GM20431 (cell line): ENCODE measurements at regions not wholly inside any gene's neighbourhood (a gene's known extent, or its start where the extent isn't known, plus 50 kb on each side); places are given as distances from the start of the nearest gene placed in this dataset.
"Not testable (repeated sequence)": the region's sequence is repeated elsewhere in the genome, so short reads cannot be mapped to it uniquely, and the experiment has no call there.

ENCODE experiments used
- in situ Hi-C: fragments of 300-500 bp; cut with MseI, MboI; formaldehyde crosslinking; loops from one replicate; pipeline ENCODE4 v1.15.0; 2020; ENCODE audit warnings: low sequenced_read_pairs; ENCODE audit not compliant: unreplicated experiment

DNA sequence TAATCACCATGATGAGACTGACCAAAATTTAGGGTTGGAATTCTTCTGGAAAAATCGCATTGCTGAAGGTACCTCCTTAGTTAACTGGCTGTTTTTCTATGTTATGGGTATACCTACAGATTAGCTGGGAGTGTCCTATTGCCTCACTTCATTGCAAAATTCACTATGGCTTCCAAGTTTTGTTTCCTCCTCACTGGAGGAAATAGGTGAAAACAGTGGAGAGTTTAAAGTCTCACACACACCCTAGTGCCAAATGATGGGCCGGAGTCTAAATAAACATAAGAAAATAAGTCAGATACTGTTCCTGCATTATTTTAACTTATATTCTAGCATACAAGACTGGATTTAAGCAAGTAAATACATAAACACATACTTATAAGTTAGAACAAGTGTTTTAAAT, 98.2 kb downstream of the AHR start:
- in situ Hi-C loops, result no loop called here

DNA sequence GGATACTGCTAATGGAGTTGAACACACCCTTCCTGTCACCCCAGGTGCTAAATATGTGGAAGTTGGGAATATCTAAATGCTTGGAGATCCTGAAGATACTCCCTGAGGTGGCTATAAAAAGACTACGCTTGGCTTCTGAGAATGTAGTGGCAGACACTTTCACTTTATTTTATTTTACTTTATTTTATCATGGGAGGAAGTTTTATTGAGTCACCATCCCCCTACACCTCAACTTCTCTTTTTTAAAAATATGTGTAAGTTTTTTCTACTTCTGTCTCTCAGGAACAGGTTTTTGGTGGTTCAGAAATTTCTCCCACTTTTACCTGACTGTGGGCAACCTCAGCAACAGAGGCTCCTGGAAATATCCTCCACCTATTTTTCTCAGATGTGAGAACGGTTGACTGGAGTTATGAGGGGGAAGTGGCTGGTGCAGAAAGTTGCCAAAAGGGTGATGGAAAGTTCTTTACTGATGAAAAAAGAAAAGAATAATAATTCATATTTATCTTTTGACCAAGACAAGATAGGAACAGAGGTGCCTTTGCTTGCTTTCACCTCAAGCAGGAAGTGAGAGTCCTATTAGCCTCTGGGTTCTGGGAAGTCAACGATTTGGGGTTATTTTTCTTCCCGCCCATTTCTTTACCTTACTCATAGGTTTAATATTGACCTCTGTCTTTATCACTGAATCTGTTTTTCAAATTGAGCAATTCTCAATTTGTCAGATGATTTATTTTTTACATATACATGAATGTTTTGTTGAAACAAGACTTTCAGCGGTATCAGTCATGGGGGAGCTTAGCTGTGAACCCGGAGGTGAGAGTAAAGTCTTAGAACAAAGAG, 103.6 kb downstream of the AHR start:
- in situ Hi-C loops, result no loop called here

DNA sequence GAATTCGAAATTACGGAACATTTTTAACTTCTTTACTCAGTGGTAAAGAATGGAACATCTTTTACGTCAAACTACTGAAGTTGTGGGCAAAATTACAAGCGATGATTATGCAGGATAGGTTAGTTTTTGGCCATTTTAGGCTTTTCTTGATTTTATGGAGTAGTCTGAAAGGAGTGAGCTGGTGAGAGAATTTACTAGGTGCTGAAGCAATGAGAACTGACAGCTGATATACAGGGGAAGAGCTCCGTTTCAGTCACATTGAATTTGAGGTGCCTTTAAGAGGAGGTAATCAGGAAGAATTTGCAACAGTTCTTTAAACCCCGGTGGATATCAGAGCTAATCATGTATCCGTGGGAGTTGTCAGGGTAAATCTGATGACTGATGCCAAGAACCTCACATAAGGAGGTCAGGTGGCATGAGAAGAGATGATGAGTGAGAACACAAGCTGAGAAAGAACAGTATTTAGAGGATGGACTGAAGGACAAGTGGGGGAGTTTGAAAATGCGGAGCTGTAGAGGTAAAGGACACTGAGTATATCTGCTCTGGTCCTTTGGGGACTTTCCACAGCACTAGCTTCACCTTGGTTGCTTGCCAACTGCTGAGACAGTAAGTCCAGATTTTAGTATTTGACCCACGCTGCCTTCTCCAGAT, 104.3 kb downstream of the AHR start:
- in situ Hi-C loops, result no loop called here

DNA sequence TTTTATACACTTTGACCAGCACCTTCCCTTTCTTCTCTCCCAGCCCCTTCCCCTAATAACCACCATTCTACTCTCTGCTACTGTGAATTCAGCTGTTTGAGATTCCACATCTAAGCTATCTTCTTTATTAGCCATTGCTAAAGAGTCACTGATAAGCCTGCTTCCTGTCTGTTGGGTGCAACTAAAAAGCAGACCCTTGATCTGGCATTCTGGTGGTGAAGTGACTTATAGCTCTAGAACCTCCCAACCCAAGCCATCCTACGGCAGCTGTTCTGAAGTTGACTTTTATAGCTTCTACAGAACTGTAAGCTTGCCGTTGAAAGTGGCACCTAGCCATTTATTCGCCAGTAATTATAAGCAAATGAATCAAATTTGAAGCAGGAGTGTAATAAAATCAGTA, 105.6 kb downstream of the AHR start:
- in situ Hi-C loops, result no loop called here

DNA sequence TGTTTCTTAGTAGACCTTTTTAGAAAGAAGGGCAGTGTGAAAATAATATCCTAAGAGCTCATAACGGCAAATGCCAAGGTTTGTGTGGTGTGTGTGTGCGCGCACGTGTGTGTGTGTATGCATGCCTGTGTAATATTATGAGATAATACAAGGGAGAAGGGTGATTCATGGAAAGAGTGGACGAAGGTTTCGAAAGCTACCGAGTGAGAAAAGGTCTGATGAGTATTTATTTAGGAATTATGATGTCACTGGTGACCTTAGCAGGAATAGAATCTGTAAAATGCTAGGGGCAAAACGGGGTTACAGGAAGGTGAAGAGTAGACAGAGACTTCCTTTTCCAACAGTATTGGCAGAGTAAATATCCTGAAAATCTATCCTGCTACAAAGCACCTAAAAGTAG, 107.3 kb downstream of the AHR start:
- in situ Hi-C loops, result no loop called here

DNA sequence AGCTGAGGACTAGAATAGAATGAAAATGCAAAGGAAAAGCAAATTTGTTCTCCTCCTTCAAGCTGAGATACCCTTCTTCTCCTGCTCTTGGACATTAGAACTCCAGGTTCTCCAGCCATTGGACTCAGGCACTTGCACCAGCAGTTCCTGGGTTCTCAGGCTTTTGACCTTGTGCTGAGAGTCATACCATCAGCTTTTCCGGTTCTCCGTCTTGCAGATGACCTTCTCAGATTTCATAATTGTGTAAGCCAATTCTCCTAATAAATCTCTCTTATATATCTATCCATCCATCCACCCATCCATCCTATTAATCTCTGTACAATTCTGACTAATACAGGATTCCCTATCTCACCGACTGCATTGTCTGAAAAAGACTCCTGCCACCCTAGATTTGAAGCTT, 108.3 kb downstream of the AHR start:
- in situ Hi-C loops, result no loop called here

DNA sequence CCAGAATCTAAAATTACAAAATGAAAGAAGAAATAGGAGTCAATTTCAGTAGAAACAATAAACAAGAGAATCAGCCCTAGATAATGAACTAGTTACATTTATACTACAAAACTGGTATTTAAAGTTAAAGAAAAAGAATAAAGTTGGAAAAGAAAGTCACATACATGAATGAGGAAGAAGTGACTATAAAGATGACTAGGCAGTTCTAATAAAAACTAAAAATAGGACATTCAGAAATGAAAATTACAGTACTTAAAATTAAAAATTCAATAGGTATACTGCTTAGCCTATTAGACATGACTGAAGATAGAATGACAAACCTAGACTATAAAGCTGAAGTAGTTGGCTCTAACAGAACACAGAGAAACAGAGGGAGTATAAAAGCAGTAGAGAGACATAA, 108.8 kb downstream of the AHR start:
- in situ Hi-C loops, result no loop called here

DNA sequence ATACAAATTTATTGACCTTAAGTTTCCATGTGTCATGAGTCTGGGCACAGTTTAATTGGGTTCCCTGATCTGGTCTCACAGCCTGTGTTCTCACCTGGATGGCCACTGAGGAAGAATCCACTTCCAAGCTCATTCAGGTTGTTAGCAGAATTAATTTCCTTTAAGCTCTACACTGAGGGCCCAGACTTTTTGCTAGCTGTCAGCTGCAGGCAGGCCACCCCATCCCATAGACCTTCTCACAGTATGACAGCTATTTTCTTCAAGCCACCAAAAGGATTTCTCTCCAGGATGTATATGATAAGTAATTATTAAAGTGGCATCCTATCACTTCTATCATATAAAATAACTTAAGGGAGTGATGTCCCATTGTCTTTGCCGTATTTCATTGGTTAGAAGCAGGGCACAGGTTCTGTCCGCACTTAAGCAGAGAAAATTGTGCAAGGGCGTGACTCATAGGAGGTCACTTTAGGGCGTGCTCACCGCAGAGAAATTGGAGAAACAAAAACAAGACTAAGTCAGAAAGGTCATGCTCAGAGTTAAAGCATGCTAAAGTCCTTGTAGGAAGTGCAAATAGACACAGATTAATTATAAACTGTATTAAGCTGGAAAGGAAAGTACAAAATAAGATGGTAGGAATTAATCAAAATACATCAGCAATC, 109.9 kb downstream of the AHR start:
- in situ Hi-C loops, result no loop called here

DNA sequence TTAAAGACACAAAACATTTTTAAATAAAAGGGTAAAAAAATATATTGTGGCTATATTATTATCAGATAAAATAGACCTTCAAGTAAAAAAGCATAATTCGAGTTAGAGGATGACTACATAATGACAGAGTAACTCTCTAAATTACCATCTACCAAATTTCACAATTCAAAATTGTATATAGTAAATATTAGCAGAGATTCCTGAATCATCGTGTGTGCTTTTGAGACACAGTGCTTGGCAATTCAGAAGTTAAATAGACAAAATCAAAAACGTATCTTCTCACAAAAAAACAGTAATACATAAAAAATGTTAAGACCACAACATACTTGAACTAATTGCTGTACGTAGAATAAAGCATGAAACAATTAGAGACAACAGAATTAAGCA, 110.4 kb downstream of the AHR start:
- in situ Hi-C loops, result no loop called here

DNA sequence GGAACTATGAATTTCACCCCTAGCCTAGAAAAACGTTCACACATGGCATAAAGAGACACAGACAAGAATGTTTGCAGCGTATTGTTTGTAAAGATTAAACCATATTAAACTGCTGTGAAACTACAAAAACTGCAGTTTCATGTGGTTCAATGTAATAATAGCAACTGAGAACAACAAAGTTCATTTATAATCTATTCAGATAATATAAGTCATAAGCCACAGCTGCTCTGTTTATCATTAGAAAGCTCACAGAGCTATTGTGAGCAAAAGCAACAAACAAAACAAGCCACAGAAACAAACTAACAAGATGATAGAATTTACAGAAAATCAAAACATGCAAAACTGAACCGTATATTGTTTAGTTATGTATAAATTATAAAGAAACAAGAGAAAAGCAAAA, 113.5 kb downstream of the AHR start:
- in situ Hi-C loops, result no loop called here

DNA sequence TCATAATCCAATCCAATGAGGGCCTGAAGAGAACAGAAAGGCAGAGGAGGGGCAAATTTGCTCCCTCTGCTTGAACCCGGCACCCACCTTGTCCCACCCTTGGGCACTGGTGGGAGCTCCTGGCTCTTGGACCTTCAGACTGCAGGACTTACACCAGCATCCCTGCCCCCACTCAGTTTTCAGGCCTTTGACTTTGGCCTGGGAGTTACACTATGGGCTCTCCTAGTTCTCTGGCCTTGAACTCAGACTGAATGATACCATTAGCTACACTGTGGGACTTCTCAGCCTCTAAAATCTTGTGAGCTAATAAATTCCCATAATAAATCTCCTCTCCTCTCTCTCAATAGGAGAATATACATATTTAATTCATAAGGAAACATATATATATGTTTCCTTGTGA, 114.4 kb downstream of the AHR start:
- in situ Hi-C loops, result no loop called here

DNA sequence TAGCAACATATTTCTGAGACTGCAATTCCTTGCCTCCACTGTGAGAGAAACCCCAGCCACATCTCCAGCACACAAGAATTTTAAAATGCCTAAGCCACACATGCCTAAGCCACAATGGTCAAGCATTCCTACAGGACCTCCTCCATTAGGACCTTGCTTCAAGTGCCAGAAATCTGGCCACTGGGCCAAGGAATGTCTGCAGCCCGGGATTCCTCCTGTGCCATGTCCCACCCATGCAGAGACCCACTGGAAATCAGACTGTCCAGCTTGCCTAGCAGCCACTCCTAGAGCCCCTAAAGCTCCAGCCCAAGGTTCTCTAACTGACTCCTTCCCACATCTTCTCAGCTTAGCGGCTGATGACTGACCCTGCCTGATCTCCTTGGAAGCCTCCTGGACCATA, 117.5 kb downstream of the AHR start:
- in situ Hi-C loops, result no loop called here

DNA sequence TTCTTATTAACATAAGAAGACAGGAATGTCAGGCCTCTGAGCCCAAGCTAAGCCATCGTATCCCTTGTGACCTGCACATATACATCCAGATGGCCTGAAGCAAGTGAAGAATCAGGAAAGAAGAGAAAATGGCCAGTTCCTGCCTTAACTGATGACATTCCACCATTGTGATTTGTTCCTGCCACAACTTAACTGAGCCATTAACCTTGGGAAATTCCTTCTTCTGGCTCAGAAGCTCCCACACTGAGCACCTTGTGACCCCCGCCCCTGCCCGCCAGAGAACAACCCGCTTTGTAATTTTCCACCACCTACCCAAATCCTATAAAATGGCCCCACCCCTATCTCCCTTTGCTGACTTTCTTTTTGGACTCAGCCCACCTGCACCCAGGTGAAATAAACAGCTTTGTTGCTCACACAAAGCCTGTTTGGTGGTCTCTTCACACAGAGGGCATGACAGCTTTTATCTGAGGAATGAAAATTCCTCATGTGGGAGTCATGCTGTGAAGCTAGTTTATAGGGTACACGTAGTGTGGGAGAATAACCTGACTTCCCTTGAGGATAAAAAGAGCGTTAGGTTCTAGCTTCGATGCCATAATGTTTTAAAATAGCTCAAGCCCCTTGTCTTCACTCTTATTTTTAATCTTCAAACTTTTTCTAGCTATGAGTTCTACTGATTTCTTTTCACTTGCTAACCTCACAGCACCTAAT, 122.0 kb downstream of the AHR start:
- in situ Hi-C loops, result not testable (repeated sequence)

DNA sequence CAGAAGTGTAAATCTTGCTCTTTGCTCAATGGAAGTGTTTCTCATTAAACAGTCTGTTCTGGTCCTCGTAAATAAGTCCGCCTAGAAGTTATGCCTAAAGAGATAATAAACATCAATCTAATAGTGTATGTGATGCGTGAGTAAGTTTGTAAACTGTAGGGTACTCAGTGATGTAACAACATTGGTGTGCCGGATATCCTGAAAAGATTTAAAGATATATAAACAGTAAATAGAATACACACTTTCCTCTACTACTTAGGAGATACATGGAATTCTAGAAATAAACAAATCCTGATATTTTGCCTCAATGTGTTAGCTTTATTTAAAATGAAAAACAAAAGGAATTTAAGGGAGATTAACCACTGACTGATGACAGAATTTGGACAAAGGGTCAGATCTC, 123.5 kb downstream of the AHR start:
- in situ Hi-C loops, result no loop called here

DNA sequence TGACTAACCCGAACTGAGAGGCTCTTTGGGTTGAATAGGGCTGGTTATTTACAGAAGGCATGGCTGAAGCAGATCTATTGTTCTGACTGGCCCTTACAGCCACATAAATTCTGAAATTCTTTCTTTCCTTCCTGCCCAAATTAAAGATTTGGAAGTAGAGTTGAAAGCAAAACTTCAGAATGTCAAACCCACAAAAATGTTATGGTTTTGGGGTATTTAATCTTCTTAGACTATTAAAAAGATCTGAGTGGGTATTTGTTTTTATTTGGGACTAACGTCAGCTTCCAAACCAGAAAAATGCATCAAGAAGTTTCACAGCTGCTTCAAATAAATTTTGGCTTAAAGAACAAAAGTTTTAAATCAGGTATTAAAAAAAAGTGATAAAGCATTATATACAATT, 124.5 kb downstream of the AHR start:
- in situ Hi-C loops, result no loop called here

DNA sequence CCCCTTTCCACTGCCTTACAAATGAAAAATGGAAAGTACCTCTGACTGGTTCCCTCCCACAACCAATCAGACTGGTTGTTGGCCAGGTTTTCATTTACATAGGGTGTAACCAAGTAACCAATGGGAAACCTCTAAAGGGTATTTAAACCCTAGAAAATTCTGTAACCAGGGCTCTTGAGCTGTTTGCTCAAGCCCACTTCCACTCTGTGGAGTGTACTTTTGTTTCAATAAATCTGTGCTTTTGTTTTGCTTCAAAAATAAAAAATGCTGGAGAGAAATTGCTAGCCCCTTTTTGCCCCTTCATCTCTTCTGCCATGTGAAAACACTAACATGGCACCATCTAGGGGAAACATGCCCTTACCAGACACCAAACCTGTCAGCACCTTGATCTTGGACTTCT, 129.5 kb downstream of the AHR start:
- in situ Hi-C loops, result no loop called here

DNA sequence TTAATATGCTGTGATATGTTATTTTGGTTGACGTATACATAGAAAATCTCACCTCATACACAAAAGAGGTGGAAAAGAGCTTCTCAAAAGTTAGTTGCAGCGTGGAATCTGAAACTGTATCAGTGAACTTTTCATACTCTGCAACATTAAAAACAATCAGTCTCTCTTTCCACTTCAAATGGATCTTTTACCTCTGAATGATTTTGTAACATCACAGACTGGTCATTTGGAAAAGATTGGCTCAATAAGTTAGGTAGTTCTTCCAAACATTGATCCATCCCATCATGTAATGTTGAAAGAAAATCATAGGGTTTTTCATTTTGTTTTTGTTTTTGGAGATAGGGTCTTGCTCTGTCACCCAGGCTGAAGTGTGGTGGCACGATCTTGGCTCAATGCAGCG, 131.1 kb downstream of the AHR start:
- in situ Hi-C loops, result no loop called here

DNA sequence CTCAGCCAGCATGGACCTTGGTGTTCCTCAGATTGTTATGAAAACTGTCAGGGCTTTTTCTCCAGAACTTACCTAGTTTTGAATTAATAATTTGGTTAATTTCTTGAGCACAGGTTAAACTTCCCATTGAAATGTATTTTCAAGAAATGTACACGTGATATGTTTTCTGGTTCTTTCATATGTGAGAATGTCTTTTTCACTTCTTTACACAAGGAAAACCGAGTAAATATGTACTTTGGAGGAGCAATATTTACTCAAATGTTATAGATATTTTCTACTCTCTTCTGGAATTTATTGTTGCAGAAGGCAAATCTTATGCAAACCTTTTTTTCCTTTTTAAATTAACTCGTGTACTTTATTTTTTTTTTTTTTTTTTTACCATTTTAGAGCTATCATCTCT, 134.3 kb downstream of the AHR start:
- in situ Hi-C loops, result no loop called here

DNA sequence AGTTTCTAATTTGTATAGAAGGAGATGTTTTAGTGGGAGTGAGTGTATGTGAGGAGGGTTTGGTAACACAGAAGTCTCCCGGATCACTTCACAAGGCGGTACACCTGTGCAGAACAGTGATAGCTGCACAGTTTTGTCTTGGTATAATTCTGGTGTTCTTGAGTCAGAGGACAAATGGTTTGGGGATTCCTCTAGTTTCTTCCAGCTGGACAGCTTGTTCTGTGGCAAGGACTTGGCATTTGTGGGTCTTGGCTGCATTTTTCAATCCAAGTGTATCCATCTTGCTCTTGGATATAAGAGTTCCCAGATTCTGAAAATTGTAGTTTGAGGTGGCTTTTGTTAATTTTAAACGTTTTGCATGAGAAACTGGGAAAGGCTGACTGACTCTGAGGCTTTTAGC, 135.7 kb downstream of the AHR start:
- in situ Hi-C loops, result no loop called here

DNA sequence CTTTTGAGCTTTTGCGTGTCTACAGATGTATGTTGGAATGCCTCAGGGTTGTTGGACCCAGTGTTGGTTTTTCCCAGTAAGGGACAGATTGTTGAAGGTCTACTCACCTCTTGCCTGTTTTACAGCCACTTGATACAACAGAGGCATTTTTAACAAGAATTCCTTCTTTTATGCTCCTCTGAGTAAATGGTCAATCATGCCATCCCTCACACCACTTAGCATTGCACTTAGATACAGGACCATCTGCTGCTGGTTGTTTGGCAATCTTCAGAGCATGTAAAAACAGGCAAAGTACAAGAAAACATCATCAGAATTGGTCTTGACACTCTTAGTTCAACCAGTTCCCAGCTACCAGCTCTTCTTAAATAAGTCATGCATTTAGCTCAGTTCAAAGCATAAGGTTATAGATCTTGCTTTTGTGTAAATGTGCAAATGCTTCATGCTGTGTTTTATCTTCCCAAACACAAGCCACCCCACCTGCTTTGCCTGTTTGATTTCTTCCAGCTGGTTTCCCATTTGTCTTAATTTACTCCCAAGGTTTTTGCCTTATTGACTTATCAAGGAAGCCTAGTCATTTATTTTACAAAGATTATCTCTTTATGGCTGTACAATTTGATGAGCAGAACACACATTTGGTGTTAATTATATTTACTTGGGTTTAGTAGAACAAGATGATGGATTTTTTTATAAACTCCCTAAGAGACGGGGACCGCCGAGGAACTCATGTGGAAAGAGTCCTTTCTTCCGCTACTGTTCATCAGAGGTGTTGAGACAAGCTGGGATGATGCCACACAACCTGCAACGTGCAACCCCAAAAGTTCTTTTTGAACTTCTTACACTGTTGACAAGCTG, 136.6 kb downstream of the AHR start:
- in situ Hi-C loops, result no loop called here
